NCI-H345 (cell line): ENCODE measurements at regions not wholly inside any gene's neighbourhood (a gene's known extent, or its start where the extent isn't known, plus 50 kb on each side); places are given as distances from the start of the nearest gene placed in this dataset.
"Not testable (repeated sequence)": the region's sequence is repeated elsewhere in the genome, so short reads cannot be mapped to it uniquely, and the experiment has no call there.

ENCODE experiments used
- DNase-seq: peaks from one replicate; lab custom pipeline; 2025; lab: John Stamatoyannopoulos, UW

- no peak for DNase-seq
Observed at GRCh38 chr6:85747666-85748065, 105.0 kb upstream of the SYNCRIP start.

GRCh38 chr6:85747093-85747492, 104.4 kb upstream of the SYNCRIP start:
- no peak for DNase-seq

- DNase-seq, result no peak
Observed at GRCh38 chr6:85744433-85744970, 101.8 kb upstream of the SYNCRIP start.

- DNase-seq, result no peak
Observed at GRCh38 chr6:85726206-85726605, 83.5 kb upstream of the SYNCRIP start.

DNA sequence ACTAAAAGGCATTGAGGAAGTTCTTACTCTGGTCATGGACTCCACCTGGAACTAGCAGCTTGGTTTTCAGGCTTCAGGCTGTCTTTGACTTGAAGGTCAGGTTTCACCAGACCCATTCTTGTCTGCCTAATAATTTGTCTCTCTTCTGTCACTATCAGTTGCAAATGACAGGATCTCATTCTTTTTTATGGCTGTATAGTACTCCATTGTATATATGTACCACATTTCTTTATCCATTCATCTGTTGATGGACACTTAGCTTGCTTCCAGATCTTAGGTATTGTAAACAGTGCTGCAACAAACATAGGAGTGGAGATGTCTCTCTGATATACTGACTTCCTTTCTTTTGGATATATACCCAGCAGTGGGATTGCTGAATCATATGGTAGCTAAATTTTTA, 73.1 kb upstream of the SYNCRIP start:
- no peak for DNase-seq

DNA sequence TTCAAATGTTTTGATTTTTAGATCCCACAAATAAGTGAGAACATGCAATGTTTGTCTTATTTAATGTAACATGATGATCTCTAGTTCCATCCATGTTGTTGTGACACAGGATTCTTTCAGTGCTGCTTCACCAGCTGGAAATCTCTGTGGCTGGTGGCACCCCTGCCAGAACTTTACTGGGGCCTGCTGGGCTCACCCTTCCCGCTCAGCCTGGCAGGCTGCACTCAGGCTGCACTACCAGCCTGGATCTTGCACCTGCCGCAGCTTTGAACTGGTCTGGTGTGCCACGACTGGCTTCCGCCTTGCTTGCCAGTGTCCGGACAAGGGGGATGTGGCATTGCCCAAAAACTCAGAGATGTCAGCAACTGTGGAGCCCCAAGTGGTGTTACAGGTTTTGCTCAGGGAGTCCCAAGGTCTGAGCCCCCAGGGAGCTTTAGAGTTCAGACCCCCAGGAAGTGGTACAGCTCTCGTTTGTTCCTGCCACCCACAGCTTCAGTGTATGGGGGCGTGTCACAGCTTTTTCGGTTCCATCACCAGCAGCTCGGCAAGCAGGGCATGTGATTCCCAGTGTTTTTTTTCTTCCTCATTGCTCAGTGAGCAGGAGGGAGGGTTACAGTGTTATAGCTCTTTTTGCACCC, 72.3 kb upstream of the SYNCRIP start:
- DNase-seq, result no peak

DNA sequence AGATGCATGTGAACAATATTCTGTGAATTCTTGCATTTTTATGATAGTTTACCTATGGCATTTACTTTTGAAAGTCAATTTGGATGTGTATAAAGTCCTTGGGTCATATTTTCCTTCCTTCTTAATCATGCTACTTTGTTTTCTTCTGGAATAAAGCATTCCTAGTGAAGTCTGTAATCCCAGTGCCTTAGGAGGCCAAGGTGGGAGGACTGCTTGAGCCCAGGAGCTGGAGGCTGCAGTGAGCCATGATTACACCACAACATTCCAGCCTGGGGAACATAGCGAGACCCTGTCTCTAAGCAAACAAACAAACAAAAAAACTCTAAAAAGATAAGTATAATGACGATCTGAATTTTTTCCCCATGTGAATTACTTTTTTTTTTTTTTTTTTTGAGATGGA, 69.7 kb upstream of the SYNCRIP start:
- no peak for DNase-seq

GRCh38 chr6:85707515-85708145, 64.9 kb upstream of the SYNCRIP start:
- DNase-seq, result not testable (repeated sequence)

- DNase-seq, result no peak
Observed at GRCh38 chr6:85706272-85706671, 63.6 kb upstream of the SYNCRIP start.

GRCh38 chr6:85705220-85705619, 62.5 kb upstream of the SYNCRIP start:
- no peak for DNase-seq

DNA sequence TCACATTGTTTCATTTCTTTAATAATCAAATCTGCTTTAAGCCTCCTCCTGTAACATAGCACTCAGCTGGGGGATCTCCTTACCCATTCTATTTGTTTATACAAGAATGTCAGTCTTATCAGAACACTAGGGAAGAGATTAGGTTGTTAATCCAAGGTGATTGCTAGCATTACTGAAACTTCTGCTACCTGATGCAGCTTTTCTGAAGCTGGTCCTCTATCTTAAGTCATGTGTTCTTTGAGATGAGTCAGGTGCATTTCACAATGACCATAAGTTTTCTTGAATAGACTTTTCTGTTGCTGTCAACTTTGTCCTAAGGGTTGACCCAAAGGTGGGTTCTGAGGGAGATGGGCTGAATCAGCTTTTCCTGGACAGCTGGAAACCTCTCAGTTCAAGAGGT, 60.7 kb upstream of the SYNCRIP start:
- no peak for DNase-seq
